GM23338 (cell line): ENCODE measurements at regions not wholly inside any gene's neighbourhood (a gene's known extent, or its start where the extent isn't known, plus 50 kb on each side); places are given as distances from the start of the nearest gene placed in this dataset.

Source experiments
- ATAC-seq: fragments of 200-7000 bp; cut with Tn5 transposase; 3 replicates; pipeline ENCODE4 v1.9.1; 2020
- DNase-seq: peaks from one replicate; pipeline ENCODE4 v3.0.0-alpha.2; 2015; ENCODE audit warnings: low spot score
- H2AFZ ChIP-seq: fragments of 200-600 bp; sonication (generic); 2 replicates; pipeline ENCODE4 v1.8.0; 2016; ENCODE audit warnings: antibody characterized with exemption, mild to moderate bottlenecking, moderate library complexity
- H3F3A ChIP-seq: fragments of 200-600 bp; sonication (generic); replicated peaks from 2 replicates; pipeline ENCODE4 v1.8.0; 2017; ENCODE audit warnings: antibody characterized with exemption, mixed run types, low read depth
- H3K27ac ChIP-seq: fragments of 200-600 bp; sonication (generic); 2 replicates; pipeline ENCODE4 v1.6.1; 2016; ENCODE audit warnings: low read depth
- H3K27me3 ChIP-seq: fragments of 200-600 bp; sonication (generic); 2 replicates; pipeline ENCODE4 v1.8.0; 2016; ENCODE audit warnings: mild to moderate bottlenecking, mixed run types, moderate library complexity; ENCODE audit not compliant: insufficient read depth
- H3K36me3 ChIP-seq: fragments of 200-600 bp; sonication (generic); 2 replicates; pipeline ENCODE4 v1.8.0; 2016; ENCODE audit warnings: mild to moderate bottlenecking; ENCODE audit not compliant: insufficient read depth
- H3K4me1 ChIP-seq: fragments of 200-600 bp; sonication (generic); 2 replicates; pipeline ENCODE4 v1.8.0; 2016; ENCODE audit warnings: mild to moderate bottlenecking, moderate library complexity; ENCODE audit not compliant: insufficient read depth
- H3K4me2 ChIP-seq: fragments of 200-600 bp; sonication (generic); 2 replicates; pipeline ENCODE4 v1.7.1; 2017; ENCODE audit warnings: mixed run types
- H3K4me3 ChIP-seq: fragments of 200-600 bp; sonication (generic); 2 replicates; pipeline ENCODE4 v1.6.1; 2016; ENCODE audit warnings: mixed run types
- H3K79me2 ChIP-seq: fragments of 200-600 bp; sonication (generic); replicated peaks from 2 replicates; pipeline ENCODE4 v1.8.0; 2017; ENCODE audit warnings: mild to moderate bottlenecking; ENCODE audit not compliant: insufficient read depth
- H3K9me2 ChIP-seq: fragments of 200-600 bp; sonication (generic); 2 replicates; pipeline ENCODE4 v1.8.0; 2017; ENCODE audit not compliant: insufficient read depth
- H4K20me1 ChIP-seq: fragments of 200-600 bp; sonication (generic); replicated peaks from 2 replicates; pipeline ENCODE4 v1.8.0; 2017; ENCODE audit warnings: mild to moderate bottlenecking; ENCODE audit not compliant: insufficient read depth
- H3K27ac Mint-ChIP-seq: 2 replicates; pipeline ENCODE4 v1.8.0; 2020; ENCODE audit warnings: inconsistent platforms, mild to moderate bottlenecking, moderate library complexity, mixed read lengths
- H3K27me3 Mint-ChIP-seq: 3 replicates; pipeline ENCODE4 v1.8.0; 2022; ENCODE audit warnings: low read depth, mild to moderate bottlenecking, moderate library complexity, mixed read lengths, inconsistent platforms; ENCODE audit not compliant: insufficient read depth, poor library complexity
- H3K36me3 Mint-ChIP-seq: 3 replicates; pipeline ENCODE4 v1.8.0; 2021; ENCODE audit warnings: low read depth, mild to moderate bottlenecking, inconsistent platforms, moderate library complexity, mixed read lengths
- H3K4me1 Mint-ChIP-seq: 3 replicates; pipeline ENCODE4 v1.8.0; 2020; ENCODE audit warnings: mild to moderate bottlenecking, inconsistent platforms, mixed read lengths
- H3K4me3 Mint-ChIP-seq: 3 replicates; pipeline ENCODE4 v1.8.0; 2021; ENCODE audit warnings: moderate library complexity, mild to moderate bottlenecking, inconsistent platforms, mixed read lengths
- H3K9me3 Mint-ChIP-seq: 3 replicates; pipeline ENCODE4 v1.8.0; 2020; ENCODE audit warnings: moderate library complexity, mild to moderate bottlenecking, inconsistent platforms, mixed read lengths
- CREB1 ChIP-seq: fragments of 250-450 bp; sonication (Bioruptor Pico); IDR thresholded peaks from 2 replicates; pipeline ENCODE4 v1.5.0; 2020; ENCODE audit warnings: low read depth, mild to moderate bottlenecking, moderate library complexity
- EZH2 ChIP-seq: fragments of 200-600 bp; sonication (generic); IDR thresholded peaks from one replicate; pipeline ENCODE4 v1.8.0; 2017; ENCODE audit warnings: antibody characterized with exemption, mild to moderate bottlenecking, low read depth; ENCODE audit not compliant: unreplicated experiment
- EZH2phosphoT487 ChIP-seq: fragments of 200-600 bp; sonication (generic); IDR thresholded peaks from one replicate; pipeline ENCODE4 v1.8.1; 2018; ENCODE audit warnings: antibody characterized with exemption; ENCODE audit not compliant: unreplicated experiment
- JUNB ChIP-seq: IDR thresholded peaks from one replicate; pipeline ENCODE4 v1.6.1; 2016; ENCODE audit warnings: antibody characterized with exemption; ENCODE audit not compliant: unreplicated experiment
- NANOG ChIP-seq: IDR thresholded peaks from 2 replicates; pipeline ENCODE4 v1.6.1; 2016; ENCODE audit warnings: antibody characterized with exemption, borderline replicate concordance
- POLR2AphosphoS5 ChIP-seq: IDR thresholded peaks from 2 replicates; pipeline ENCODE4 v1.6.1; 2016; ENCODE audit warnings: antibody characterized with exemption, low read depth
- STAT1 ChIP-seq: IDR thresholded peaks from one replicate; pipeline ENCODE4 v1.6.1; 2016; ENCODE audit warnings: antibody characterized with exemption; ENCODE audit not compliant: unreplicated experiment
- ZNF114 ChIP-seq: fragments of 250-450 bp; sonication (Bioruptor Pico); IDR thresholded peaks from 2 replicates; pipeline ENCODE4 v1.5.0; 2020; ENCODE audit warnings: mild to moderate bottlenecking, moderate library complexity
- ZNF331 ChIP-seq: fragments of 250-450 bp; sonication (Bioruptor Pico); IDR thresholded peaks from 2 replicates; pipeline ENCODE4 v1.5.0; 2020; ENCODE audit warnings: low read depth, mild to moderate bottlenecking, moderate library complexity
- TF ChIP-seq, protein P1 (sequence below): IDR thresholded peaks from 2 replicates; pipeline ENCODE4 v1.6.1; 2016; ENCODE audit warnings: antibody characterized with exemption
- TF ChIP-seq, protein P2 (sequence below): IDR thresholded peaks from one replicate; pipeline ENCODE4 v1.6.1; 2018; ENCODE audit warnings: antibody characterized with exemption; ENCODE audit not compliant: unreplicated experiment
- TF ChIP-seq, protein P3 (sequence below): fragments of 250-450 bp; sonication (Bioruptor Pico); IDR thresholded peaks from 2 replicates; pipeline ENCODE4 v1.5.0; 2020; ENCODE audit warnings: mild to moderate bottlenecking, moderate library complexity
- TF ChIP-seq, protein P4 (sequence below), 2 experiments: fragments of 200-600 bp in 1 of 2; sonication (generic) in 1 of 2; conservative IDR thresholded peaks; 2 replicates each; pipeline versions ENCODE4 v1.5.1 to v1.6.1; 2016 to 2017; ENCODE audit warnings: antibody characterized with exemption in 2 of 2, low read depth in 2 of 2, mild to moderate bottlenecking in 2 of 2, moderate library complexity in 1 of 2

DNA sequence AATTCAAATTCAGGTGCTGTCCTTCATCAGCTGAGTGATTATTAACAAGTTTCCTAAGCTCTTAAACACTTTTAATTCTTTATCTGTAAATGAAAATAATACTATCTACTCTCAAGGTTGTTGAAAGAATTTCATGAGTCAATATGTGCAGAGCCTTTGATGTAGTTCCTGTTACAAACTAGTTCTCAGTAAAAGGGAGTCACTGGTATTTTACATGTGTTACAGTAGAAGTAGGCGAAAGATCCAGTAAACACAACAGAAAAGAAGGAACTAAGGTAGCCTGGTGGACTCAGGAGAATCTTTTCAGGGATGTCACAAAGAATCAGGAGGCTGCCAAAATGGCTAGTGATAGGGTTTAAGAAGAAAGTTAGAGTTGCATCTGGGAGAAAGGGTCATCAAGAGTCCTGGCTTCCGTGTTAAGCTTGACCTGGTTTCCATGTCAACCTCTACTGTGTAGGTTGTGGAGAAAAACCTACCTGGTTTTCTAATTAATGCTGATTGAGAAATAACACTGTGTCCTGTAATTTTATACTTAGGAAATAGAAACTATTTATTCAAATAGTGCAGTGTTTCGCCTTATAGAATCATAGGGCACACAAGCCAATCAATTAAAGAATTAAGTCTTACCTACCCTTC lies 58.3 kb upstream of the TRIB2 start:
- Histone ChIP-seq H3K27ac (no peak overlapping the region), H2AFZ (no peak overlapping the region), H3K4me3 (no peak overlapping the region), H3K9me2 (no peaks in the 10 kb centered on the region), H3K4me2 (no peak overlapping the region), H4K20me1 (no peaks in the 10 kb centered on the region), H3F3A (no peaks in the 10 kb centered on the region), H3K79me2 (no peaks in the 10 kb centered on the region), H3K27me3 (no peaks in the 10 kb centered on the region), H3K36me3 (no peaks in the 10 kb centered on the region; the same call in 1 of the 2 replicates), H3K4me1 (no peaks in the 10 kb centered on the region)
- no peak for TF ChIP-seq JUNB
- TF ChIP-seq, protein P1, sequence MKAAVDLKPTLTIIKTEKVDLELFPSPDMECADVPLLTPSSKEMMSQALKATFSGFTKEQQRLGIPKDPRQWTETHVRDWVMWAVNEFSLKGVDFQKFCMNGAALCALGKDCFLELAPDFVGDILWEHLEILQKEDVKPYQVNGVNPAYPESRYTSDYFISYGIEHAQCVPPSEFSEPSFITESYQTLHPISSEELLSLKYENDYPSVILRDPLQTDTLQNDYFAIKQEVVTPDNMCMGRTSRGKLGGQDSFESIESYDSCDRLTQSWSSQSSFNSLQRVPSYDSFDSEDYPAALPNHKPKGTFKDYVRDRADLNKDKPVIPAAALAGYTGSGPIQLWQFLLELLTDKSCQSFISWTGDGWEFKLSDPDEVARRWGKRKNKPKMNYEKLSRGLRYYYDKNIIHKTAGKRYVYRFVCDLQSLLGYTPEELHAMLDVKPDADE, result no peak
- no peak for TF ChIP-seq EZH2
- TF ChIP-seq CREB1, result no peak
- no peak for TF ChIP-seq POLR2AphosphoS5
- TF ChIP-seq EZH2phosphoT487, result no peak
- TF ChIP-seq, protein P2, sequence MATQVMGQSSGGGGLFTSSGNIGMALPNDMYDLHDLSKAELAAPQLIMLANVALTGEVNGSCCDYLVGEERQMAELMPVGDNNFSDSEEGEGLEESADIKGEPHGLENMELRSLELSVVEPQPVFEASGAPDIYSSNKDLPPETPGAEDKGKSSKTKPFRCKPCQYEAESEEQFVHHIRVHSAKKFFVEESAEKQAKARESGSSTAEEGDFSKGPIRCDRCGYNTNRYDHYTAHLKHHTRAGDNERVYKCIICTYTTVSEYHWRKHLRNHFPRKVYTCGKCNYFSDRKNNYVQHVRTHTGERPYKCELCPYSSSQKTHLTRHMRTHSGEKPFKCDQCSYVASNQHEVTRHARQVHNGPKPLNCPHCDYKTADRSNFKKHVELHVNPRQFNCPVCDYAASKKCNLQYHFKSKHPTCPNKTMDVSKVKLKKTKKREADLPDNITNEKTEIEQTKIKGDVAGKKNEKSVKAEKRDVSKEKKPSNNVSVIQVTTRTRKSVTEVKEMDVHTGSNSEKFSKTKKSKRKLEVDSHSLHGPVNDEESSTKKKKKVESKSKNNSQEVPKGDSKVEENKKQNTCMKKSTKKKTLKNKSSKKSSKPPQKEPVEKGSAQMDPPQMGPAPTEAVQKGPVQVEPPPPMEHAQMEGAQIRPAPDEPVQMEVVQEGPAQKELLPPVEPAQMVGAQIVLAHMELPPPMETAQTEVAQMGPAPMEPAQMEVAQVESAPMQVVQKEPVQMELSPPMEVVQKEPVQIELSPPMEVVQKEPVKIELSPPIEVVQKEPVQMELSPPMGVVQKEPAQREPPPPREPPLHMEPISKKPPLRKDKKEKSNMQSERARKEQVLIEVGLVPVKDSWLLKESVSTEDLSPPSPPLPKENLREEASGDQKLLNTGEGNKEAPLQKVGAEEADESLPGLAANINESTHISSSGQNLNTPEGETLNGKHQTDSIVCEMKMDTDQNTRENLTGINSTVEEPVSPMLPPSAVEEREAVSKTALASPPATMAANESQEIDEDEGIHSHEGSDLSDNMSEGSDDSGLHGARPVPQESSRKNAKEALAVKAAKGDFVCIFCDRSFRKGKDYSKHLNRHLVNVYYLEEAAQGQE, result no peak
- TF ChIP-seq, protein P3, sequence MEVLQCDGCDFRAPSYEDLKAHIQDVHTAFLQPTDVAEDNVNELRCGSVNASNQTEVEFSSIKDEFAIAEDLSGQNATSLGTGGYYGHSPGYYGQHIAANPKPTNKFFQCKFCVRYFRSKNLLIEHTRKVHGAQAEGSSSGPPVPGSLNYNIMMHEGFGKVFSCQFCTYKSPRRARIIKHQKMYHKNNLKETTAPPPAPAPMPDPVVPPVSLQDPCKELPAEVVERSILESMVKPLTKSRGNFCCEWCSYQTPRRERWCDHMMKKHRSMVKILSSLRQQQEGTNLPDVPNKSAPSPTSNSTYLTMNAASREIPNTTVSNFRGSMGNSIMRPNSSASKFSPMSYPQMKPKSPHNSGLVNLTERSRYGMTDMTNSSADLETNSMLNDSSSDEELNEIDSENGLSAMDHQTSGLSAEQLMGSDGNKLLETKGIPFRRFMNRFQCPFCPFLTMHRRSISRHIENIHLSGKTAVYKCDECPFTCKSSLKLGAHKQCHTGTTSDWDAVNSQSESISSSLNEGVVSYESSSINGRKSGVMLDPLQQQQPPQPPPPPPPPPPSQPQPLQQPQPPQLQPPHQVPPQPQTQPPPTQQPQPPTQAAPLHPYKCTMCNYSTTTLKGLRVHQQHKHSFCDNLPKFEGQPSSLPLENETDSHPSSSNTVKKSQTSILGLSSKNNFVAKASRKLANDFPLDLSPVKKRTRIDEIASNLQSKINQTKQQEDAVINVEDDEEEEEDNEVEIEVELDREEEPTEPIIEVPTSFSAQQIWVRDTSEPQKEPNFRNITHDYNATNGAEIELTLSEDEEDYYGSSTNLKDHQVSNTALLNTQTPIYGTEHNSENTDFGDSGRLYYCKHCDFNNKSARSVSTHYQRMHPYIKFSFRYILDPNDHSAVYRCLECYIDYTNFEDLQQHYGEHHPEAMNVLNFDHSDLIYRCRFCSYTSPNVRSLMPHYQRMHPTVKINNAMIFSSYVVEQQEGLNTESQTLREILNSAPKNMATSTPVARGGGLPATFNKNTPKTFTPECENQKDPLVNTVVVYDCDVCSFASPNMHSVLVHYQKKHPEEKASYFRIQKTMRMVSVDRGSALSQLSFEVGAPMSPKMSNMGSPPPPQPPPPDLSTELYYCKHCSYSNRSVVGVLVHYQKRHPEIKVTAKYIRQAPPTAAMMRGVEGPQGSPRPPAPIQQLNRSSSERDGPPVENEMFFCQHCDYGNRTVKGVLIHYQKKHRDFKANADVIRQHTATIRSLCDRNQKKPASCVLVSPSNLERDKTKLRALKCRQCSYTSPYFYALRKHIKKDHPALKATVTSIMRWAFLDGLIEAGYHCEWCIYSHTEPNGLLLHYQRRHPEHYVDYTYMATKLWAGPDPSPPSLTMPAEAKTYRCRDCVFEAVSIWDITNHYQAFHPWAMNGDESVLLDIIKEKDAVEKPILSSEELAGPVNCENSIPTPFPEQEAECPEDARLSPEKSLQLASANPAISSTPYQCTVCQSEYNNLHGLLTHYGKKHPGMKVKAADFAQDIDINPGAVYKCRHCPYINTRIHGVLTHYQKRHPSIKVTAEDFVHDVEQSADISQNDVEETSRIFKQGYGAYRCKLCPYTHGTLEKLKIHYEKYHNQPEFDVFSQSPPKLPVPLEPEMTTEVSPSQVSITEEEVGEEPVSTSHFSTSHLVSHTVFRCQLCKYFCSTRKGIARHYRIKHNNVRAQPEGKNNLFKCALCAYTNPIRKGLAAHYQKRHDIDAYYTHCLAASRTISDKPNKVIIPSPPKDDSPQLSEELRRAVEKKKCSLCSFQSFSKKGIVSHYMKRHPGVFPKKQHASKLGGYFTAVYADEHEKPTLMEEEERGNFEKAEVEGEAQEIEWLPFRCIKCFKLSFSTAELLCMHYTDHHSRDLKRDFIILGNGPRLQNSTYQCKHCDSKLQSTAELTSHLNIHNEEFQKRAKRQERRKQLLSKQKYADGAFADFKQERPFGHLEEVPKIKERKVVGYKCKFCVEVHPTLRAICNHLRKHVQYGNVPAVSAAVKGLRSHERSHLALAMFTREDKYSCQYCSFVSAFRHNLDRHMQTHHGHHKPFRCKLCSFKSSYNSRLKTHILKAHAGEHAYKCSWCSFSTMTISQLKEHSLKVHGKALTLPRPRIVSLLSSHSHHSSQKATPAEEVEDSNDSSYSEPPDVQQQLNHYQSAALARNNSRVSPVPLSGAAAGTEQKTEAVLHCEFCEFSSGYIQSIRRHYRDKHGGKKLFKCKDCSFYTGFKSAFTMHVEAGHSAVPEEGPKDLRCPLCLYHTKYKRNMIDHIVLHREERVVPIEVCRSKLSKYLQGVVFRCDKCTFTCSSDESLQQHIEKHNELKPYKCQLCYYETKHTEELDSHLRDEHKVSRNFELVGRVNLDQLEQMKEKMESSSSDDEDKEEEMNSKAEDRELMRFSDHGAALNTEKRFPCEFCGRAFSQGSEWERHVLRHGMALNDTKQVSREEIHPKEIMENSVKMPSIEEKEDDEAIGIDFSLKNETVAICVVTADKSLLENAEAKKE (CRISPR knock-in tag), result no peak
- TF ChIP-seq NANOG, result no peak
- no peak for TF ChIP-seq ZNF331 (CRISPR knock-in tag)
- no peak for TF ChIP-seq ZNF114 (CRISPR knock-in tag)
- TF ChIP-seq STAT1, result no peak
- TF ChIP-seq, protein P4, sequence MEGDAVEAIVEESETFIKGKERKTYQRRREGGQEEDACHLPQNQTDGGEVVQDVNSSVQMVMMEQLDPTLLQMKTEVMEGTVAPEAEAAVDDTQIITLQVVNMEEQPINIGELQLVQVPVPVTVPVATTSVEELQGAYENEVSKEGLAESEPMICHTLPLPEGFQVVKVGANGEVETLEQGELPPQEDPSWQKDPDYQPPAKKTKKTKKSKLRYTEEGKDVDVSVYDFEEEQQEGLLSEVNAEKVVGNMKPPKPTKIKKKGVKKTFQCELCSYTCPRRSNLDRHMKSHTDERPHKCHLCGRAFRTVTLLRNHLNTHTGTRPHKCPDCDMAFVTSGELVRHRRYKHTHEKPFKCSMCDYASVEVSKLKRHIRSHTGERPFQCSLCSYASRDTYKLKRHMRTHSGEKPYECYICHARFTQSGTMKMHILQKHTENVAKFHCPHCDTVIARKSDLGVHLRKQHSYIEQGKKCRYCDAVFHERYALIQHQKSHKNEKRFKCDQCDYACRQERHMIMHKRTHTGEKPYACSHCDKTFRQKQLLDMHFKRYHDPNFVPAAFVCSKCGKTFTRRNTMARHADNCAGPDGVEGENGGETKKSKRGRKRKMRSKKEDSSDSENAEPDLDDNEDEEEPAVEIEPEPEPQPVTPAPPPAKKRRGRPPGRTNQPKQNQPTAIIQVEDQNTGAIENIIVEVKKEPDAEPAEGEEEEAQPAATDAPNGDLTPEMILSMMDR (conservative IDR thresholded peaks at IDR 0.05; ENCODE audit: low read depth in 2 of 2), result no peak
- no peaks in the 10 kb centered on the region for H3K4me1 Mint-ChIP-seq
- H3K27me3 Mint-ChIP-seq, result no peaks in the 10 kb centered on the region
- H3K27ac Mint-ChIP-seq, result no peak overlapping the region
- no peaks in the 10 kb centered on the region for H3K36me3 Mint-ChIP-seq
- no peak overlapping the region for H3K4me3 Mint-ChIP-seq
- no peak for DNase-seq
- ATAC-seq, result no peak
- no peaks in the 10 kb centered on the region for H3K9me3 Mint-ChIP-seq
